CD4-positive, alpha-beta T cell (primary cell): ENCODE measurements at regions not wholly inside any gene's neighbourhood (a gene's known extent, or its start where the extent isn't known, plus 50 kb on each side); places are given as distances from the start of the nearest gene placed in this dataset.

Experiments
- ATAC-seq: fragments of 200-7000 bp; cut with Tn5 transposase; one replicate; pipeline ENCODE4 v1.10.0; 2022; ENCODE audit warnings: mild to moderate bottlenecking; ENCODE audit not compliant: poor library complexity
- CTCF ChIA-PET: fragments of 350-600 bp; sonication (Branson Sonifier 250); formaldehyde crosslinking; loops from one replicate; lab custom pipeline; 2021; ENCODE audit warnings: antibody characterized with exemption, inconsistent platforms; lab: Charles Lee
- POLR2A ChIA-PET: fragments of 350-600 bp; sonication (Branson Sonifier 250); formaldehyde crosslinking; loops from one replicate; lab custom pipeline; 2021; ENCODE audit warnings: antibody characterized with exemption, inconsistent platforms; lab: Charles Lee
- DNase-seq, 14 experiments: peaks; one replicate each; pipeline ENCODE4 v3.0.0-alpha.2; 2013 to 2020; ENCODE audit warnings: mixed read lengths in 2 of 14
- H3K27ac ChIP-seq, 2 donors: one replicate each; pipeline versions ENCODE4 v1.5.1 to v1.7.0; 2013; ENCODE audit warnings: low read length in 2 of 2, low read depth in 1 of 2, mild to moderate bottlenecking in 1 of 2
- H3K27me3 ChIP-seq, 2 experiments: 1 replicate in 1 of 2; 2 replicates in 1 of 2; pipeline versions ENCODE4 v1.6.1 to v1.7.0; 2013; ENCODE audit warnings: low read length in 2 of 2, control low read depth in 1 of 2, mild to moderate bottlenecking in 1 of 2, moderate library complexity in 1 of 2; ENCODE audit not compliant: insufficient read depth in 2 of 2, control insufficient read depth in 1 of 2
- H3K36me3 ChIP-seq: one replicate; pipeline ENCODE4 v1.6.1; 2013; ENCODE audit warnings: low read length, control low read depth; ENCODE audit not compliant: insufficient read depth
- H3K4me1 ChIP-seq: one replicate; pipeline ENCODE4 v1.6.1; 2013; ENCODE audit warnings: low read length, control low read depth; ENCODE audit not compliant: insufficient read depth
- H3K4me3 ChIP-seq: one replicate; pipeline ENCODE4 v1.5.1; 2013; ENCODE audit warnings: mild to moderate bottlenecking, low read length, moderate library complexity
- H3K9me3 ChIP-seq, 2 experiments: 1 replicate in 1 of 2; 2 replicates in 1 of 2; pipeline versions ENCODE4 v1.6.1 to v1.7.0; 2013; ENCODE audit warnings: low read length in 2 of 2, mild to moderate bottlenecking in 2 of 2, control low read depth in 1 of 2, moderate library complexity in 1 of 2; ENCODE audit not compliant: control insufficient read depth in 1 of 2, insufficient read depth in 1 of 2
- H3K27ac Mint-ChIP-seq: one replicate; pipeline ENCODE4 v1.8.0; 2020; ENCODE audit warnings: mixed read lengths
- H3K27me3 Mint-ChIP-seq: one replicate; pipeline ENCODE4 v1.8.0; 2021; ENCODE audit warnings: mixed read lengths
- H3K36me3 Mint-ChIP-seq: one replicate; pipeline ENCODE4 v1.8.0; 2021; ENCODE audit warnings: low read depth, mixed read lengths
- H3K4me1 Mint-ChIP-seq: one replicate; pipeline ENCODE4 v1.8.0; 2021; ENCODE audit warnings: low read depth, mixed read lengths
- H3K4me3 Mint-ChIP-seq: one replicate; pipeline ENCODE4 v1.8.0; 2020; ENCODE audit warnings: mild to moderate bottlenecking, mixed read lengths
- H3K9me3 Mint-ChIP-seq: one replicate; pipeline ENCODE4 v1.8.0; 2020; ENCODE audit warnings: mixed read lengths
- intact Hi-C, 2 experiments: fragments of 100-400 bp; cut with DNase I in 1 of 2; cut with micrococcal nuclease in 1 of 2; formaldehyde crosslinking; loops; one replicate each; pipeline versions ENCODE4 v1.15.1 to v1.9.0; 2023 to 2025; cut with DNase I, micrococcal nuclease
- TF ChIP-seq, protein P1 (sequence below): fragments of 200-600 bp; IDR thresholded peaks from one replicate; pipeline ENCODE4 v1.8.0; 2022; ENCODE audit warnings: antibody characterized with exemption, mild to moderate bottlenecking

- intact Hi-C loops, result no loop called here
- H3K36me3 Mint-ChIP-seq, result no peaks in the 10 kb centered on the region
- ATAC-seq, result no peak
- H3K4me1 ChIP-seq, result no peaks in the 10 kb centered on the region
- H3K9me3 Mint-ChIP-seq, result peaks cover 5% of the 10 kb centered on the region
- peaks cover 0 to 5% of the 10 kb centered on the region in 2 experiments for H3K9me3 ChIP-seq
- H3K27me3 ChIP-seq, result no peaks in the 10 kb centered on the region
- H3K36me3 ChIP-seq, result no peaks in the 10 kb centered on the region
- H3K4me3 ChIP-seq, result no peak overlapping the region
- H3K4me1 Mint-ChIP-seq, result no peaks in the 10 kb centered on the region
- no peak overlapping the region for H3K27ac Mint-ChIP-seq
- no peak for DNase-seq
- H3K27me3 Mint-ChIP-seq, result no peaks in the 10 kb centered on the region
- H3K27ac ChIP-seq, result no peak overlapping the region
- CTCF ChIA-PET, result no interaction called here
- H3K4me3 Mint-ChIP-seq, result no peak overlapping the region
- POLR2A ChIA-PET, result no interaction called here
- TF ChIP-seq, protein P1, sequence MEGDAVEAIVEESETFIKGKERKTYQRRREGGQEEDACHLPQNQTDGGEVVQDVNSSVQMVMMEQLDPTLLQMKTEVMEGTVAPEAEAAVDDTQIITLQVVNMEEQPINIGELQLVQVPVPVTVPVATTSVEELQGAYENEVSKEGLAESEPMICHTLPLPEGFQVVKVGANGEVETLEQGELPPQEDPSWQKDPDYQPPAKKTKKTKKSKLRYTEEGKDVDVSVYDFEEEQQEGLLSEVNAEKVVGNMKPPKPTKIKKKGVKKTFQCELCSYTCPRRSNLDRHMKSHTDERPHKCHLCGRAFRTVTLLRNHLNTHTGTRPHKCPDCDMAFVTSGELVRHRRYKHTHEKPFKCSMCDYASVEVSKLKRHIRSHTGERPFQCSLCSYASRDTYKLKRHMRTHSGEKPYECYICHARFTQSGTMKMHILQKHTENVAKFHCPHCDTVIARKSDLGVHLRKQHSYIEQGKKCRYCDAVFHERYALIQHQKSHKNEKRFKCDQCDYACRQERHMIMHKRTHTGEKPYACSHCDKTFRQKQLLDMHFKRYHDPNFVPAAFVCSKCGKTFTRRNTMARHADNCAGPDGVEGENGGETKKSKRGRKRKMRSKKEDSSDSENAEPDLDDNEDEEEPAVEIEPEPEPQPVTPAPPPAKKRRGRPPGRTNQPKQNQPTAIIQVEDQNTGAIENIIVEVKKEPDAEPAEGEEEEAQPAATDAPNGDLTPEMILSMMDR, result no peak
Measured at GRCh38 chr12:28645891-28646290, 455.6 kb downstream of the CCDC91 start.

GRCh38 chr12:28650906-28651305, 460.6 kb downstream of the CCDC91 start:
- CTCF ChIA-PET, result no interaction called here
- H3K27me3 ChIP-seq, result no peaks in the 10 kb centered on the region
- no peaks in the 10 kb centered on the region for H3K36me3 Mint-ChIP-seq

GRCh38 chr12:28652239-28652638, 462.0 kb downstream of the CCDC91 start:
- Mint-ChIP-seq H3K4me3 (no peak overlapping the region), H3K9me3 (peaks cover 2% of the 10 kb centered on the region), H3K27ac (no peak overlapping the region), H3K36me3 (no peaks in the 10 kb centered on the region), H3K27me3 (no peaks in the 10 kb centered on the region), H3K4me1 (no peaks in the 10 kb centered on the region)
- POLR2A ChIA-PET, result no interaction called here
- TF ChIP-seq, protein P1, result no peak
- intact Hi-C loops, result no loop called here
- no peak overlapping the region for H3K4me3 ChIP-seq
- no peak overlapping the region for H3K27ac ChIP-seq
- DNase-seq, result no peak
- CTCF ChIA-PET, result no interaction called here
- H3K27me3 ChIP-seq, result no peaks in the 10 kb centered on the region
- no peaks in the 10 kb centered on the region for H3K4me1 ChIP-seq
- H3K9me3 ChIP-seq, result no peaks in the 10 kb centered on the region
- ATAC-seq, result no peak
- H3K36me3 ChIP-seq, result no peaks in the 10 kb centered on the region

More at GRCh38 chr12:28650906-28651305, 460.6 kb downstream of the CCDC91 start:
- H3K4me1 Mint-ChIP-seq, result no peaks in the 10 kb centered on the region
- POLR2A ChIA-PET, result no interaction called here
- Histone ChIP-seq H3K4me1 (no peaks in the 10 kb centered on the region), H3K27ac (no peak overlapping the region), H3K36me3 (no peaks in the 10 kb centered on the region), H3K9me3 (peaks cover 0 to 5% of the 10 kb centered on the region in 2 experiments), H3K4me3 (no peak overlapping the region)
- H3K27me3 Mint-ChIP-seq, result no peaks in the 10 kb centered on the region
- DNase-seq, result no peak
- TF ChIP-seq, protein P1, result no peak
- no peak overlapping the region for H3K27ac Mint-ChIP-seq
- no peak for ATAC-seq
- H3K4me3 Mint-ChIP-seq, result no peak overlapping the region
- intact Hi-C loops, result no loop called here
- H3K9me3 Mint-ChIP-seq, result peaks cover 2% of the 10 kb centered on the region
